ENCODE measurements at regions not wholly inside any gene's neighbourhood (a gene's known extent, or its start where the extent isn't known, plus 50 kb on each side); places are given as distances from the start of the nearest gene placed in this dataset.
A peak's percentile ranks its signal among the peaks of the same experiment; 100 is the strongest.

DNA sequence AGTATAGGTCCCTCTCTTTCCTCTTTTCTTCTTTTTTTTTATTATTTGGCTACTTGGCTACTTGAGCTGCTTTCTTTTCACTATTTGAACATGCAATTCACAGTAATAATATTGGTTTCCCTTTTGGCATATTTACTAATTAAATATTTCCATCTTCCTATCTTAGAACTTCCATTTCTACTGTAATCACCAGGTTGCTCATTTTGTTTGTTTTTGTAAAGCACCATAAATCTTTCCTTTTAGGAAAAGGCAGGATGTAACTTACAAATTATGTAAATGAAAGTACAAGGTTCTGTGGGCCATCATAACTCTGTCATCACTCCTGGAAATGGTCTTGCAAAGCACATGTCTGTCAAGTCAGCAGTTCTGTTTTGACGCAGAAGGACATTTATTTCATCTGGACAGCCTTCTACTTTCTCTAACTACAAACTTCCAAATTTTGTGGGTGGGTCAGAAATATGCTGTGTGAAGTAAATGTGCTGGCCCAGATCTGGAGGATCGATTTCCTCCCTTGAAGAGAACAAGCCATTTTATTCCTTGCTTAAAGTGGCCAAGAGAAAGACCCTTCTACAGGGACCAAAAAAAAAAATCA, 71.7 kb upstream of the TNFSF18 start:
- Histone ChIP-seq H3K4me1 (peaks cover 11% of the 10 kb centered on the region), H3K36me3 (ENCODE audit: insufficient read depth in 1 of 2, low read depth in 1 of 2) (no peaks in the 10 kb centered on the region), H3K27me3 (ENCODE audit: insufficient read depth in 3 of 3, low read length in 2 of 3) (no peaks in the 10 kb centered on the region), H3K27ac (peak overlapping the region; percentile 32), H3K4me3 (peak overlapping the region; percentile 47), H3K9me3 (no peaks in the 10 kb centered on the region)
- WGBS, 3 donors: 7 to 11% (median 9%) methylated on average over 2 of the region's 2 CpGs
- TF ChIP-seq, protein P1, sequence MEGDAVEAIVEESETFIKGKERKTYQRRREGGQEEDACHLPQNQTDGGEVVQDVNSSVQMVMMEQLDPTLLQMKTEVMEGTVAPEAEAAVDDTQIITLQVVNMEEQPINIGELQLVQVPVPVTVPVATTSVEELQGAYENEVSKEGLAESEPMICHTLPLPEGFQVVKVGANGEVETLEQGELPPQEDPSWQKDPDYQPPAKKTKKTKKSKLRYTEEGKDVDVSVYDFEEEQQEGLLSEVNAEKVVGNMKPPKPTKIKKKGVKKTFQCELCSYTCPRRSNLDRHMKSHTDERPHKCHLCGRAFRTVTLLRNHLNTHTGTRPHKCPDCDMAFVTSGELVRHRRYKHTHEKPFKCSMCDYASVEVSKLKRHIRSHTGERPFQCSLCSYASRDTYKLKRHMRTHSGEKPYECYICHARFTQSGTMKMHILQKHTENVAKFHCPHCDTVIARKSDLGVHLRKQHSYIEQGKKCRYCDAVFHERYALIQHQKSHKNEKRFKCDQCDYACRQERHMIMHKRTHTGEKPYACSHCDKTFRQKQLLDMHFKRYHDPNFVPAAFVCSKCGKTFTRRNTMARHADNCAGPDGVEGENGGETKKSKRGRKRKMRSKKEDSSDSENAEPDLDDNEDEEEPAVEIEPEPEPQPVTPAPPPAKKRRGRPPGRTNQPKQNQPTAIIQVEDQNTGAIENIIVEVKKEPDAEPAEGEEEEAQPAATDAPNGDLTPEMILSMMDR (IDR thresholded peaks at IDR 0.05): no peak
- intact Hi-C loops (cut with DNase I): no loop called here
- DNase-seq: no peak
- ATAC-seq: peak in 1 of 4 donors; percentile 52

DNA sequence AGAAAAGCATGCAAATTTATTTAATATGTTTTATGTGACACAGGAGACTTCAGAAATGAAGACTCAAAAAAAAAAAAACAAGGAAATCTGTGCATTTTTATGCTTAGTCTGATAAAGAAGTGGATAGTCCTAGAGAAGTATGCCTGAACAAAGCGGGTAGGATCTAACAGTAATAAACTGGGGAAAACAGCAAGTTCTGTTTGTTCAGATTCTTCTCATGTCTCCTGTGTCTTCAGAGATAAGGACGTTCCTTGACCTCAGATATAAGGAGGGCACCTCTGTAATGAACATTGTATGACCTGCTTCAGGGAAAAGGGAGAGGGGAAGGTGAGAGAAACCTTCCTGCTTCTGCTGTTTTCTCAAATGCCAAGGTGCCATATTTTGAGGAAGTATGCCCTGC, 67.7 kb upstream of the TNFSF18 start:
- Histone ChIP-seq H3K27me3 (ENCODE audit: insufficient read depth in 3 of 3, low read length in 2 of 3) (no peaks in the 10 kb centered on the region), H3K27ac (no peak overlapping the region), H3K9me3 (no peaks in the 10 kb centered on the region), H3K4me1 (peaks cover 11% of the 10 kb centered on the region), H3K36me3 (ENCODE audit: insufficient read depth in 1 of 2, low read depth in 1 of 2) (no peaks in the 10 kb centered on the region), H3K4me3 (no peak overlapping the region)
- intact Hi-C loops (cut with DNase I): no loop called here
- TF ChIP-seq, protein P1 (IDR thresholded peaks at IDR 0.05): no peak
- no peak for ATAC-seq
- WGBS, 3 donors: 78 to 94% (median 85%) methylated on average over 2 of the region's 2 CpGs
- no peak for DNase-seq

DNA sequence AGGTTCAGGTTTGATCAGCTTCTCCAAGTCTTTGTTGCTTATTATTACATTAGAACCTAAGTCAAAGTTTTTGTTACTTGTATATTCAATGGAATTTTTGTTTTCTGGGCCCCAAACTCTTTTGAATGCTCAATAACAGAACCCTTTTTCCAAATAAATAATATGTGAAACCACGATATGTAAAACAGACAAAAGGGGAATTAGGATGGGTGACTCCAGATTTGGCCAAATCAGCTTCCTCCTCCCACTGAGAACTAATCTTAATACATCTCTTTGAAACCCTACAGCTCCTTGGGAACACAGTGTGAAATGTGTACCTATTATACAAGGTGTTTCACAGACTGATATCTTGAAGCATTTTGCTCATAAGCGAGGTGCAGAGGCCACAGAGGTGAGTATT, 67.0 kb upstream of the TNFSF18 start:
- 92 to 94% (median 93%) methylated on average over 2 of the region's 2 CpGs for WGBS, 3 donors
- H3K36me3 ChIP-seq (ENCODE audit: insufficient read depth in 1 of 2, low read depth in 1 of 2): no peaks in the 10 kb centered on the region
- H3K27me3 ChIP-seq (ENCODE audit: insufficient read depth in 3 of 3, low read length in 2 of 3): no peaks in the 10 kb centered on the region
- H3K9me3 ChIP-seq: no peaks in the 10 kb centered on the region
- H3K4me1 ChIP-seq: peaks cover 8% of the 10 kb centered on the region
- no peak overlapping the region for H3K4me3 ChIP-seq
- H3K27ac ChIP-seq: no peak overlapping the region
- TF ChIP-seq, protein P1 (IDR thresholded peaks at IDR 0.05): no peak
- DNase-seq: no peak
- intact Hi-C loops (cut with DNase I): no loop called here
- ATAC-seq: no peak

DNA sequence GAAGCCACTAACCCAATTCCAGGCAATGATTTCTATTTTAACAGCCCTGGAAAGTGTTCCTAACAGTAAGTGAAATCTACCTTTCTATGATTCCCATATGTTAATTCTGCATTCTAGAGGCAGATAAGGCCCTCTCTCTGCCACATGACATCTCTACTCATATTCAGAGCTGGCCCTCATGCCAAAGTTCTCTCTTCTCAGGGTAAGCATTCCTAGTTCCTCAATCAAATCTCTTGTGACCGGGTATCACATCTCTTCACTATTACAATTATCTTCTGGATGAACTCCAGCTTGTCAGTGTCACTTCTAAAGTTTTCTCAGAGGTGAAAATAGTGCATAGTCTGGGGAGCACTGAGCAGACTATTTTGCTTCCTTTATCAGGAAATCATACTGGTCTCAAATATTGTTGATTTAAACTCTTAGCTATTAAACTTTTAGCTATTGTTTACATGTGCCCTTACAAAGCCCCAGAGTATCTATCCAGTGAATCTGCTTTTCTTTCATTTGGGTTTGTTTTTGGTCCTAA, 66.4 kb upstream of the TNFSF18 start:
- Histone ChIP-seq H3K36me3 (ENCODE audit: insufficient read depth in 1 of 2, low read depth in 1 of 2) (no peaks in the 10 kb centered on the region), H3K4me3 (no peak overlapping the region), H3K4me1 (peaks cover 3% of the 10 kb centered on the region), H3K27me3 (ENCODE audit: insufficient read depth in 3 of 3, low read length in 2 of 3) (no peaks in the 10 kb centered on the region), H3K9me3 (no peaks in the 10 kb centered on the region), H3K27ac (no peak overlapping the region)
- TF ChIP-seq, protein P1 (IDR thresholded peaks at IDR 0.05): no peak
- WGBS, 3 donors: 20 to 24% (median 21%) methylated on average over 1 of the region's 1 CpG
- DNase-seq: no peak
- intact Hi-C loops (cut with DNase I): no loop called here
- ATAC-seq: no peak

DNA sequence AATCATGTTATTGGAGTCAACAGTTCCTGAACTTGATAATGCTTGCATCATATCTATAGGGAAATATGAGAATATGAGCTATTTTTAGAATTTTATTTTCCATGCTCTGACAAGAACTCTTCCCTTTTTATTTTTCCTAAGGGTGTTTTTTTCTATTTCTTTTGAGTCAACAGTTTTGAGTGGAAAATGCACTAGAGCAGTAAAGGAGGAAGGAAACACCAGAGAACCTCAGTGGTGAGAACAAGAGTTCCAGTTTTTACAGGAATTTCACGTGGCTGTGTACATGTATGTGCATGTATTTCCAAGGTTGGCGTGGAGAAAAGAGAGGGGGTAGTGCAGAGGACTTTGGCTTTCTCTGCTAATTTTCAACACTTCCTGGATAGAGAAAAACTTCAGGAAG, 63.6 kb upstream of the TNFSF18 start:
- Histone ChIP-seq H3K4me3 (no peak overlapping the region), H3K4me1 (no peaks in the 10 kb centered on the region), H3K27ac (no peak overlapping the region), H3K9me3 (no peaks in the 10 kb centered on the region), H3K36me3 (ENCODE audit: insufficient read depth in 1 of 2, low read depth in 1 of 2) (no peaks in the 10 kb centered on the region), H3K27me3 (ENCODE audit: insufficient read depth in 3 of 3, low read length in 2 of 3) (no peaks in the 10 kb centered on the region)
- WGBS, 3 donors: 68 to 73% (median 68%) methylated on average over 2 of the region's 2 CpGs
- TF ChIP-seq, protein P1 (IDR thresholded peaks at IDR 0.05): no peak
- DNase-seq (no peak), ATAC-seq (no peak)
- intact Hi-C loops (cut with DNase I): no loop called here
